ENCODE measurements at regions not wholly inside any gene's neighbourhood (a gene's known extent, or its start where the extent isn't known, plus 50 kb on each side); places are given as distances from the start of the nearest gene placed in this dataset.

GRCh38 chr4:32417113-32417704 lies 1697.0 kb downstream of the PCDH7 start:
- TF ChIP-seq TCF12 (IDR thresholded peaks at IDR 0.05; ENCODE audit: low read depth) (no peak), MAX (IDR thresholded peaks at IDR 0.05) (no peak), EGR1 (IDR thresholded peaks at IDR 0.05) (no peak), RAD21 (IDR thresholded peaks at IDR 0.05; ENCODE audit: low read depth) (no peak), TEAD4 (IDR thresholded peaks at IDR 0.05) (no peak), REST (IDR thresholded peaks at IDR 0.05; ENCODE audit: low read depth) (no peak), NFIC (IDR thresholded peaks at IDR 0.05) (no peak), CREB1 (IDR thresholded peaks at IDR 0.05; ENCODE audit: low read depth) (no peak), EP300 (IDR thresholded peaks at IDR 0.05; ENCODE audit: borderline replicate concordance) (no peak), FOXM1 (IDR thresholded peaks at IDR 0.05; ENCODE audit: borderline replicate concordance, low read depth) (no peak), ZBTB7A (IDR thresholded peaks at IDR 0.05; ENCODE audit: low read depth) (no peak), YY1 (IDR thresholded peaks at IDR 0.05; ENCODE audit: low read depth) (no peak), TAF1 (IDR thresholded peaks at IDR 0.05; ENCODE audit: low read depth) (no peak), CEBPB (IDR thresholded peaks at IDR 0.05) (no peak), USF1 (IDR thresholded peaks at IDR 0.05) (no peak)

GRCh38 chr4:32423267-32423666 lies 1703.1 kb downstream of the PCDH7 start:
- no peak for TF ChIP-seq RAD21 (IDR thresholded peaks at IDR 0.05; ENCODE audit: low read depth)

- TF ChIP-seq TEAD4 (IDR thresholded peaks at IDR 0.05) (no peak), REST (IDR thresholded peaks at IDR 0.05; ENCODE audit: low read depth) (no peak), ZBTB7A (IDR thresholded peaks at IDR 0.05; ENCODE audit: low read depth) (no peak), TAF1 (IDR thresholded peaks at IDR 0.05; ENCODE audit: low read depth) (no peak), NFIC (IDR thresholded peaks at IDR 0.05) (no peak), TCF12 (IDR thresholded peaks at IDR 0.05; ENCODE audit: low read depth) (no peak), USF1 (IDR thresholded peaks at IDR 0.05) (no peak), CREB1 (IDR thresholded peaks at IDR 0.05; ENCODE audit: low read depth) (no peak), RAD21 (IDR thresholded peaks at IDR 0.05; ENCODE audit: low read depth) (no peak), MAX (IDR thresholded peaks at IDR 0.05) (no peak), CEBPB (IDR thresholded peaks at IDR 0.05) (no peak), YY1 (IDR thresholded peaks at IDR 0.05; ENCODE audit: low read depth) (no peak), EGR1 (IDR thresholded peaks at IDR 0.05) (no peak)
Measured at GRCh38 chr4:32425243-32425642, 1705.1 kb downstream of the PCDH7 start.

DNA sequence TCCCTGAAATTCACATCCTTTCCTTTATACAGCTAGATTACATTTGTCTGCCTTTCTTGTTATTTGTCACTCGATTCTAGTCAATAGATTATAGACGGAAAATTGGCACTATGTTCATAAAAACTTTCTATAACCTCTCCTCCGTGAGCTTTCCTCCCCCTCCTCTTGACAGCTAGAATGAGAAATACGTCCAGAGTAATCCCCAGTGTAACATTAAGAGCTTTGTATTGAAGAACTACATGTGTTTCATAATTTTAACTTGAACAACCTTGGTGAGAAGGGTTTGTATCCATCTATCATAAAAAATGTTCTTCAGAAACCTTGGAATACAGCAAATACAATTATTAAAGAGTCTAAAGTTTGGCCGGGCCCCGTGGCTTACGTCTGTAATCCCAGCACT lies 1707.4 kb downstream of the PCDH7 start:
- TF ChIP-seq TEAD4 (IDR thresholded peaks at IDR 0.05) (no peak), FOXM1 (IDR thresholded peaks at IDR 0.05; ENCODE audit: borderline replicate concordance, low read depth) (no peak), USF1 (IDR thresholded peaks at IDR 0.05) (no peak), TCF12 (IDR thresholded peaks at IDR 0.05; ENCODE audit: low read depth) (no peak), RAD21 (IDR thresholded peaks at IDR 0.05; ENCODE audit: low read depth) (no peak)

GRCh38 chr4:32429151-32429550 lies 1709.0 kb downstream of the PCDH7 start:
- TF ChIP-seq EGR1 (IDR thresholded peaks at IDR 0.05): no peak
- TF ChIP-seq NFIC (IDR thresholded peaks at IDR 0.05): no peak
- TF ChIP-seq EP300 (IDR thresholded peaks at IDR 0.05; ENCODE audit: borderline replicate concordance): no peak
- TF ChIP-seq RAD21 (IDR thresholded peaks at IDR 0.05; ENCODE audit: low read depth): no peak
- no peak for TF ChIP-seq TEAD4 (IDR thresholded peaks at IDR 0.05)
- no peak for TF ChIP-seq YY1 (IDR thresholded peaks at IDR 0.05; ENCODE audit: low read depth)
- TF ChIP-seq CEBPB (IDR thresholded peaks at IDR 0.05): no peak
- TF ChIP-seq TCF12 (IDR thresholded peaks at IDR 0.05; ENCODE audit: low read depth): no peak
- no peak for TF ChIP-seq TAF1 (IDR thresholded peaks at IDR 0.05; ENCODE audit: low read depth)
- TF ChIP-seq USF1 (IDR thresholded peaks at IDR 0.05): no peak
- TF ChIP-seq ZBTB7A (IDR thresholded peaks at IDR 0.05; ENCODE audit: low read depth): no peak
- TF ChIP-seq CREB1 (IDR thresholded peaks at IDR 0.05; ENCODE audit: low read depth): no peak
- no peak for TF ChIP-seq REST (IDR thresholded peaks at IDR 0.05; ENCODE audit: low read depth)
- TF ChIP-seq FOXM1 (IDR thresholded peaks at IDR 0.05; ENCODE audit: borderline replicate concordance, low read depth): no peak
- no peak for TF ChIP-seq MAX (IDR thresholded peaks at IDR 0.05)
